NB4 (cell line): ENCODE measurements at regions not wholly inside any gene's neighbourhood (a gene's known extent, or its start where the extent isn't known, plus 50 kb on each side); places are given as distances from the start of the nearest gene placed in this dataset.

Source experiments
- DNase-seq: peaks from one replicate; pipeline ENCODE4 v3.0.0; 2010; ENCODE audit warnings: low read depth
- H3K4me3 ChIP-seq: one replicate; pipeline ENCODE4 v1.5.1; 2011; ENCODE audit warnings: mild to moderate bottlenecking, low read depth, low read length, moderate library complexity
- CTCF ChIP-seq: IDR thresholded peaks from one replicate; pipeline ENCODE4 v1.5.1; 2012; ENCODE audit warnings: low read depth, low read length
- MYC ChIP-seq: IDR thresholded peaks from 2 replicates; pipeline ENCODE4 v1.6.1; 2011; ENCODE audit warnings: low read depth, low read length
- POLR2A ChIP-seq: IDR thresholded peaks from 2 replicates; pipeline ENCODE4 v1.6.1; 2011; ENCODE audit warnings: mild to moderate bottlenecking; ENCODE audit not compliant: insufficient read length; ENCODE audit errors: extremely low read depth
- TF ChIP-seq, protein P1 (sequence below): IDR thresholded peaks from 2 replicates; pipeline ENCODE4 v1.6.1; 2011; ENCODE audit warnings: low read depth, low read length

- no peak overlapping the region for H3K4me3 ChIP-seq
- peak; percentile 69 for DNase-seq
- peak; percentile 96 for TF ChIP-seq CTCF
- no peak for TF ChIP-seq POLR2A
Measured at GRCh38 chr9:581673-582497, 259.6 kb upstream of the DMRT1 start.

DNA sequence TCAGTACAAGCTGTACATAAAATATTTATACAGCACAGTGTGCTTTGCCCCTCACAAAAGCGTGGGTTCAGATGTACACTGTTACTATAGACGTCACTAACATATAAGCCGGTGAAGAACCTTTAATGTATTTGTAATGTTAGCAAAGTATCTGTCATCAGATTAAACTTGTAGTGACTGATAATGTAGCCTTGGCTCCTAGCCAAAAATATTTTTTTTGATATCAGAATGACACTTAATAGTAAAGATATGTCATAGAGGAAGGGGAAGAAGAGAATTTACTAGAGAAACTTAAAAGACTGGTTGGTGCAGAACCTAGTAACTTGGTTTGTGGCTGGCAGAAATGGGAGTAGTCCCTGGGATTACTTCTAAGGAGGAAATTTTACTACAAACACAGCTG, 258.7 kb upstream of the DMRT1 start:
- no peak overlapping the region for H3K4me3 ChIP-seq
- DNase-seq: no peak
- TF ChIP-seq, protein P1, sequence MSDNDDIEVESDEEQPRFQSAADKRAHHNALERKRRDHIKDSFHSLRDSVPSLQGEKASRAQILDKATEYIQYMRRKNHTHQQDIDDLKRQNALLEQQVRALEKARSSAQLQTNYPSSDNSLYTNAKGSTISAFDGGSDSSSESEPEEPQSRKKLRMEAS: no peak
- TF ChIP-seq CTCF (no peak), POLR2A (no peak), MYC (no peak)

DNA sequence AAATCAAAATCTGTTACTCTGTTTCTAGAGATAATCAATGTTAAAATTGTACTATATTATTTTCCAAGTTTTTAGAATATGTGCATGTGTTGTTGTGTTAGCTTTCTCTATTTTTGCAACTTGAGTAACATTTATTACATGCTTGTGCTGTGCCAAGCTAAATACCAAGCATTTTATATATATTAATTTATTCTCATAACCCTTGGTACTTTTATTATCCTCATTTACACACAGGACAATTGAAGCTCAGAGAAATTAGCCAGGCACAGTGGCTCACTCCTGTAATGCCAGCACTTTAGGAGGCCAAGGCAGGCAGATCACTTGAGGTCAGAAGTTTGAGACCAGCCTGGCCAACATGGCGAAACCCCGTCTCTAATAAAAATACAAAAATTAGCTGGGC, 254.0 kb upstream of the DMRT1 start:
- TF ChIP-seq, protein P1: no peak
- no peak for TF ChIP-seq MYC
- TF ChIP-seq CTCF: no peak
- no peak for TF ChIP-seq POLR2A
- no peak for DNase-seq
- no peak overlapping the region for H3K4me3 ChIP-seq

GRCh38 chr9:588981-589380, 252.5 kb upstream of the DMRT1 start:
- no peak for DNase-seq
- no peak overlapping the region for H3K4me3 ChIP-seq
- TF ChIP-seq, protein P1: no peak
- TF ChIP-seq MYC (no peak), POLR2A (no peak), CTCF (no peak)

GRCh38 chr9:589723-590122, 251.8 kb upstream of the DMRT1 start:
- no peak for TF ChIP-seq MYC
- TF ChIP-seq POLR2A: no peak
- TF ChIP-seq, protein P1: no peak
- TF ChIP-seq CTCF: no peak
- no peak overlapping the region for H3K4me3 ChIP-seq
- no peak for DNase-seq
